K562 (cell line): ENCODE measurements at regions not wholly inside any gene's neighbourhood (a gene's known extent, or its start where the extent isn't known, plus 50 kb on each side); places are given as distances from the start of the nearest gene placed in this dataset.

ENCODE experiments used
- COPS2 ChIP-seq: fragments of 450-650 bp; conservative IDR thresholded peaks from 2 replicates; pipeline ENCODE4 v1.6.1; 2016; ENCODE audit warnings: mild to moderate bottlenecking, moderate library complexity
- GTF2F1 ChIP-seq: IDR thresholded peaks from 2 replicates; pipeline ENCODE4 v1.6.1; 2011; ENCODE audit warnings: low read depth, low read length, improper control_type of control experiment
- POLR3G ChIP-seq: IDR thresholded peaks from 2 replicates; pipeline ENCODE4 v1.6.1; 2011; ENCODE audit not compliant: insufficient read length, insufficient replicate concordance; ENCODE audit errors: extremely low read depth
- PRDM10 ChIP-seq: fragments of 450-650 bp; IDR thresholded peaks from 2 replicates; pipeline ENCODE4 v1.6.1; 2018; ENCODE audit not compliant: partially characterized antibody
- SLC30A9 ChIP-seq: fragments of 250-450 bp; sonication (Bioruptor Pico); IDR thresholded peaks from 2 replicates; pipeline ENCODE4 v1.8.0; 2022; ENCODE audit warnings: mild to moderate bottlenecking, moderate library complexity
- ZNF24 ChIP-seq: fragments of 450-650 bp; IDR thresholded peaks from 2 replicates; pipeline ENCODE4 v1.6.1; 2016
- TF ChIP-seq, protein P1 (sequence below), 3 experiments: IDR thresholded peaks in 2 of 3; conservative IDR thresholded peaks in 1 of 3; 2 replicates each; pipeline ENCODE4 v1.5.1; 2011 to 2012; ENCODE audit warnings: low read length in 3 of 3, mild to moderate bottlenecking in 3 of 3, control low read depth in 2 of 3, improper control_type of control experiment in 1 of 3, inconsistent platforms in 1 of 3, low read depth in 1 of 3, mixed read lengths in 1 of 3, moderate library complexity in 1 of 3; ENCODE audit not compliant: insufficient read depth in 2 of 3

DNA sequence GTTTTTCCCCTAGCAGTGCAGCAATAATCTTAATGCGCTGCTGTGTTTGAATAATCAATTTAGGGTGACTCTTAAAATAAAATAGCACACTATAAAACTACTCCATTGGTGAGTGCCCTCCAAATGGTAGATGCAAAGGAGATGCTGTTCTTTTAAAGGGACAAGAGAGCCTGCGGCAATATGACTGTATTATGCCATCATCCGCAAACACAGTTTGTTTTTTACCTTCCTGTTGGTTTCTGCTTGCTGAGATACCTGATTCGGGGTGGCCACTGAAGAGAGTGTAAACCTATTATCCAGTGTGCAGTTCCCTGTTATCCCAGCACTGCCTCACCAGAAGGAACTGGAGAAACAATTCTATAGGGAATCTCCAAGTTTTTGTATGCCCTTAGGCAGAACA, 523.1 kb upstream of the TGFBR2 start:
- TF ChIP-seq COPS2 = no peak
- TF ChIP-seq SLC30A9 (CRISPR knock-in tag) = no peak
- no peak for TF ChIP-seq POLR3G
- no peak for TF ChIP-seq PRDM10
- TF ChIP-seq, protein P1, sequence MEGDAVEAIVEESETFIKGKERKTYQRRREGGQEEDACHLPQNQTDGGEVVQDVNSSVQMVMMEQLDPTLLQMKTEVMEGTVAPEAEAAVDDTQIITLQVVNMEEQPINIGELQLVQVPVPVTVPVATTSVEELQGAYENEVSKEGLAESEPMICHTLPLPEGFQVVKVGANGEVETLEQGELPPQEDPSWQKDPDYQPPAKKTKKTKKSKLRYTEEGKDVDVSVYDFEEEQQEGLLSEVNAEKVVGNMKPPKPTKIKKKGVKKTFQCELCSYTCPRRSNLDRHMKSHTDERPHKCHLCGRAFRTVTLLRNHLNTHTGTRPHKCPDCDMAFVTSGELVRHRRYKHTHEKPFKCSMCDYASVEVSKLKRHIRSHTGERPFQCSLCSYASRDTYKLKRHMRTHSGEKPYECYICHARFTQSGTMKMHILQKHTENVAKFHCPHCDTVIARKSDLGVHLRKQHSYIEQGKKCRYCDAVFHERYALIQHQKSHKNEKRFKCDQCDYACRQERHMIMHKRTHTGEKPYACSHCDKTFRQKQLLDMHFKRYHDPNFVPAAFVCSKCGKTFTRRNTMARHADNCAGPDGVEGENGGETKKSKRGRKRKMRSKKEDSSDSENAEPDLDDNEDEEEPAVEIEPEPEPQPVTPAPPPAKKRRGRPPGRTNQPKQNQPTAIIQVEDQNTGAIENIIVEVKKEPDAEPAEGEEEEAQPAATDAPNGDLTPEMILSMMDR (IDR thresholded peaks at IDR 0.05 in 2 of 3, conservative IDR thresholded peaks at IDR 0.05 in 1 of 3; ENCODE audit: insufficient read depth in 2 of 3, low read depth in 1 of 3, low read length in 3 of 3) = no peak
- no peak for TF ChIP-seq GTF2F1
- no peak for TF ChIP-seq ZNF24
